Natural killer cell (primary cell): ENCODE measurements at regions not wholly inside any gene's neighbourhood (a gene's known extent, or its start where the extent isn't known, plus 50 kb on each side); places are given as distances from the start of the nearest gene placed in this dataset.

Source experiments
- ATAC-seq, 3 donors: fragments of 150-1000 bp in 2 of 3; fragments of 200-7000 bp in 1 of 3; cut with Tn5 transposase; 1 replicate in 1 of 3; 2 replicates in 2 of 3; pipeline ENCODE4 v1.10.0; 2021; ENCODE audit warnings: mild to moderate bottlenecking in 2 of 3, moderate library complexity in 2 of 3
- DNase-seq, 2 donors: peaks; one replicate each; pipeline versions ENCODE4 v3.0.0 to v3.0.0-alpha.2; 2013 to 2021; ENCODE audit warnings: mixed read lengths in 1 of 2
- H3K27ac ChIP-seq: one replicate; pipeline ENCODE4 v1.5.1; 2013; ENCODE audit warnings: mild to moderate bottlenecking, low read length
- H3K27me3 ChIP-seq: one replicate; pipeline ENCODE4 v1.6.1; 2013; ENCODE audit warnings: low read length; ENCODE audit not compliant: control insufficient read depth, insufficient read depth
- H3K36me3 ChIP-seq: one replicate; pipeline ENCODE4 v1.6.1; 2013; ENCODE audit warnings: low read length; ENCODE audit not compliant: control insufficient read depth, insufficient read depth
- H3K4me1 ChIP-seq: one replicate; pipeline ENCODE4 v1.6.1; 2013; ENCODE audit warnings: low read length; ENCODE audit not compliant: control insufficient read depth, insufficient read depth
- H3K4me3 ChIP-seq: one replicate; pipeline ENCODE4 v1.5.1; 2013; ENCODE audit warnings: low read length
- H3K9me3 ChIP-seq: one replicate; pipeline ENCODE4 v1.6.1; 2013; ENCODE audit warnings: low read length; ENCODE audit not compliant: control insufficient read depth, insufficient read depth
- H3K27ac Mint-ChIP-seq, 2 donors: one replicate each; pipeline ENCODE4 v1.8.0; 2022; ENCODE audit warnings: mild to moderate bottlenecking in 2 of 2, mixed read lengths in 2 of 2, moderate library complexity in 1 of 2
- H3K27me3 Mint-ChIP-seq, 2 donors: one replicate each; pipeline ENCODE4 v1.8.0; 2022; ENCODE audit warnings: low read depth in 2 of 2, mixed read lengths in 2 of 2
- H3K36me3 Mint-ChIP-seq: one replicate; pipeline ENCODE4 v1.8.0; 2022; ENCODE audit warnings: mixed read lengths
- H3K4me1 Mint-ChIP-seq, 2 donors: one replicate each; pipeline ENCODE4 v1.8.0; 2022; ENCODE audit warnings: mixed read lengths in 2 of 2
- H3K4me3 Mint-ChIP-seq: one replicate; pipeline ENCODE4 v1.8.0; 2022; ENCODE audit warnings: mild to moderate bottlenecking, moderate library complexity, mixed read lengths
- H3K9me3 Mint-ChIP-seq, 2 donors: one replicate each; pipeline ENCODE4 v1.8.0; 2022; ENCODE audit warnings: mixed read lengths in 2 of 2
- CTCF ChIP-seq: fragments of 200-600 bp; IDR thresholded peaks from one replicate; pipeline ENCODE4 v1.8.0; 2022; ENCODE audit warnings: antibody characterized with exemption
- WGBS: methylation state at CpG from one replicate; pipeline ENCODE4 v1.1.7; 2013; ENCODE audit warnings: missing lambda C conversion rate; ENCODE audit not compliant: insufficient coverage; 5-methylcytosine and 5-hydroxymethylcytosine counted together
- intact Hi-C: fragments of 100-400 bp; cut with micrococcal nuclease; formaldehyde crosslinking; loops from one replicate; pipeline ENCODE4 v1.14.2; 2022

DNA sequence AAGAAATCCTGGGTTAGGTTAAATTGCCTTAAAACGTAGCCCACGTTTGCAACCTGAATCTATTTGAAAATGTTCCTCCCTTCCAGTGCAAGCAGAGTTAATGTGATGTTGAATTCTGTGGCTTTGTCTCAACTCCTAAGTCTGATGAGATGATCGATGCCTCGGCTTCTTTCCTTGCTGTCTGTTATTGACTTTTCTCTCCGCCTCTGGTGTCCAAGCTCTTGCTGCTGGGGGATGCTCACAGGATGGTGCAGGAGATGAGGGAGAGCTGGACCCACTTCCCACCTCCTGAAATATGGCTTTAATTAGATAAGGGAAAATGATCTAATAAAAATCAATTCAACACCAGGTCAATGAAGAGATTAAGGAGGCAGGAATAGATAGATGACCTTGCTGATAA is 407.9 kb upstream of the RGMA start:
- WGBS, result 74% methylated on average over 5 of the region's 5 CpGs
- H3K27ac ChIP-seq, result no peak overlapping the region
- no peak overlapping the region for H3K27ac Mint-ChIP-seq
- H3K4me1 ChIP-seq, result no peaks in the 10 kb centered on the region
- H3K4me3 Mint-ChIP-seq, result no peak overlapping the region
- no peaks in the 10 kb centered on the region for H3K36me3 Mint-ChIP-seq
- DNase-seq (no peak), ATAC-seq (no peak)
- no peaks in the 10 kb centered on the region for H3K36me3 ChIP-seq
- no peak overlapping the region for H3K4me3 ChIP-seq
- TF ChIP-seq CTCF, result no peak
- no peaks in the 10 kb centered on the region for H3K9me3 ChIP-seq
- H3K9me3 Mint-ChIP-seq, result no peaks in the 10 kb centered on the region
- no peaks in the 10 kb centered on the region for H3K27me3 ChIP-seq
- intact Hi-C loops, result no loop called here
- H3K4me1 Mint-ChIP-seq, result no peaks in the 10 kb centered on the region
- H3K27me3 Mint-ChIP-seq, result peaks cover 10 to 40% of the 10 kb centered on the region in 2 donors

DNA sequence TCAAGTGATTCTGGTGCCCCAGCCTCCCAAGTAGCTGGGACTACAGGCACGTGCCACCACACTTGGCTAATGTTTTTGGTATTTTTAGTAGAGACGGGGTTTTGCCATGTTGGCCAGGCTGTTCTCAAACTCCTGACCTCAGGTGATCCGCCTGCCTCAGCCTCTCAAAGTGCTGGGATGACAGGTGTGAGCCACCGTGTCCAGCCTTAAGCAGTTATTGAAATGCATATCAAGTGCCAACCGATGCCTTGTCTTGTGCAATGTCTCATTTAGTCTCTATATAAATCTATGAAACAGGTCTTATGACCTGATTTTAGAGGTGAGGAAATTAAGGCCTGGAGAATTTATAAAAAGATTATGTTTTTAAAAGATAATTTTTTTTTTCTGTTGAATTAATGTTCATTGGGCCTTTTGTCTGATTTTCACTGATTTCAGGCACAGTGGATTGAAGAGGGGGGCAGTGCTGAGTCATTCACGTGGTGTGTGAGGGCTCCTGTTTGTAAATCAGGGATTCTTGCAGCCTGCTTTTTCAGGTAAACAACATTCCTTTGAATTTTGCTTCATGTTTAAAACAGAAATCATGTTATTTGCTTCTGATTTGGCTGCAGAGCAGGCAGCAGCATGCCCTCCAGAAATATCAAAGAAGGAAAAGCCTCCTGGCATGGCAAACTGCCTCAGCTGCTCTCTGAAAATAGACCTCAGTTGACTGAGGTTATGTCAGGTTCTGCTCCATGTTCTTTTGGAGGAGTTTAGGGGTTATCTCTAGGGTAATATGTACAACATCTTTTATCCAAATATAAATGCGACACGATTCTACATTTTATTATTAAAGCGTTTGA is 407.0 kb upstream of the RGMA start:
- DNase-seq, result no peak
- no peaks in the 10 kb centered on the region for H3K9me3 Mint-ChIP-seq
- Histone ChIP-seq H3K27me3 (no peaks in the 10 kb centered on the region), H3K36me3 (no peaks in the 10 kb centered on the region), H3K27ac (no peak overlapping the region), H3K9me3 (no peaks in the 10 kb centered on the region), H3K4me3 (no peak overlapping the region), H3K4me1 (no peaks in the 10 kb centered on the region)
- H3K4me1 Mint-ChIP-seq, result no peaks in the 10 kb centered on the region
- 77% methylated on average over 7 of the region's 9 CpGs for WGBS
- H3K27me3 Mint-ChIP-seq, result peaks cover 10 to 38% of the 10 kb centered on the region in 2 donors
- ATAC-seq, result no peak
- H3K36me3 Mint-ChIP-seq, result no peaks in the 10 kb centered on the region
- no peak overlapping the region for H3K27ac Mint-ChIP-seq
- no peak overlapping the region for H3K4me3 Mint-ChIP-seq
- TF ChIP-seq CTCF, result no peak
- intact Hi-C loops, result no loop called here

DNA sequence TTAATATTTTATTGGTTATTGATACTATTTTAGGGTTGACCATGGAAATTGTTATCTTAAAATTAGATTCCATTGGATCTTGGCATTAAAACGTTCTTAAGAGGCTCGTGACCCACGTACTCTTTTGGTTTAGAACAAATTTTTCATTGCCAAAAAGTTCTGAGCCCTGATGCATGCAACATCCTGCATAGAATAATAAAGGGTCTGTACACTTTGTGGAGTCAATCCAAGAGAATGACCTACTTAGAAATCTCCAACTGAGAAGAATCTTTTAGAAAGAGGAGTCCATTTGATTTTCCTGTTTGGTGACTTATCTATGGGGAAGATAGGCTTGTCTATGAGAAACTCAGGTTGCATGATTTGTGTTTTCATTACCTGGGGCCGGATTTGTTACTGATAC is 404.2 kb upstream of the RGMA start:
- intact Hi-C loops, result no loop called here
- 79% methylated on average over 4 of the region's 4 CpGs for WGBS
- TF ChIP-seq CTCF, result no peak
- ATAC-seq (no peak), DNase-seq (no peak)
- Mint-ChIP-seq H3K36me3 (no peaks in the 10 kb centered on the region), H3K27ac (no peak overlapping the region), H3K9me3 (no peaks in the 10 kb centered on the region), H3K27me3 (peaks cover 10 to 34% of the 10 kb centered on the region in 2 donors), H3K4me1 (no peaks in the 10 kb centered on the region), H3K4me3 (no peak overlapping the region)
- no peak overlapping the region for H3K4me3 ChIP-seq
- H3K27ac ChIP-seq, result no peak overlapping the region
- H3K36me3 ChIP-seq, result no peaks in the 10 kb centered on the region
- H3K4me1 ChIP-seq, result no peaks in the 10 kb centered on the region
- H3K9me3 ChIP-seq, result no peaks in the 10 kb centered on the region
- no peaks in the 10 kb centered on the region for H3K27me3 ChIP-seq

DNA sequence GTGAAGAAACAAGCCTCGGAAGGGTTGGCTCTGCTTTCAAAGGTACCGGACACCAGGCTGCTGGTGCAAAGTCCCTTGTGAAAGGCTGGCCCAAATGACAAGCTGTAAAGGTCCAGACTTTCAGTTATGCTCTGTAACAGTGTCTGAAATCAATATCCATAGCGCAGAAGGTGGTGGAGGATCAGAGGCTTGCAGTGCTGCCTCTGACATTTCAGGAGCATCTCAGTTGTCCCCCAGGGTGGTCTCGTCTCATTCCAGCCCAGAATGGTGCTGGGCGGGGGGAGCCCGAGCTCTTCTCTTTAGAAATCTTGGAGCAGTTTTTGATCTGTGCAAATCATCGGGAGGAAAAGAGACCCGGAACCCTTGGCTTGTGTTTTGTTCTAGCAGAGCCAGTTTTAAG is 402.3 kb upstream of the RGMA start:
- ATAC-seq (no peak), DNase-seq (no peak)
- Histone ChIP-seq H3K4me3 (no peak overlapping the region), H3K27ac (no peak overlapping the region), H3K27me3 (no peaks in the 10 kb centered on the region), H3K9me3 (no peaks in the 10 kb centered on the region), H3K36me3 (no peaks in the 10 kb centered on the region), H3K4me1 (no peaks in the 10 kb centered on the region)
- Mint-ChIP-seq H3K27me3 (peaks cover 4 to 27% of the 10 kb centered on the region in 2 donors), H3K4me3 (no peak overlapping the region), H3K36me3 (no peaks in the 10 kb centered on the region), H3K4me1 (no peaks in the 10 kb centered on the region), H3K27ac (no peak overlapping the region), H3K9me3 (no peaks in the 10 kb centered on the region)
- TF ChIP-seq CTCF, result no peak
- 86% methylated on average over 8 of the region's 8 CpGs for WGBS
- intact Hi-C loops, result no loop called here
